ENCODE measurements at regions not wholly inside any gene's neighbourhood (a gene's known extent, or its start where the extent isn't known, plus 50 kb on each side); places are given as distances from the start of the nearest gene placed in this dataset.

- H3K4me3 ChIP-seq (replicated peaks; ENCODE audit: low read depth, low read length), result no peak overlapping the region
- DNase-seq (ENCODE audit: extremely low read depth, insufficient read length), result no peak
- H3K27me3 ChIP-seq (replicated peaks; ENCODE audit: control insufficient read depth, insufficient read depth, low read length), result no peaks in the 10 kb centered on the region
- no peak for TF ChIP-seq CTCF (IDR thresholded peaks at IDR 0.05; ENCODE audit: insufficient read depth, low read length, poor library complexity, severe bottlenecking)
- H3K36me3 ChIP-seq (ENCODE audit: control insufficient read depth, insufficient read depth, low read length), result no peaks in the 10 kb centered on the region
These were observed 452.9 kb downstream of the CCER1 start for GRCh38 chr12:90502070-90502469.

GRCh38 chr12:90501412-90501811 lies 453.6 kb downstream of the CCER1 start:
- TF ChIP-seq CTCF (IDR thresholded peaks at IDR 0.05; ENCODE audit: insufficient read depth, low read length, poor library complexity, severe bottlenecking), result no peak
- no peaks in the 10 kb centered on the region for H3K36me3 ChIP-seq (ENCODE audit: control insufficient read depth, insufficient read depth, low read length)
- no peaks in the 10 kb centered on the region for H3K27me3 ChIP-seq (replicated peaks; ENCODE audit: control insufficient read depth, insufficient read depth, low read length)
- H3K4me3 ChIP-seq (replicated peaks; ENCODE audit: low read depth, low read length), result no peak overlapping the region
- DNase-seq (ENCODE audit: extremely low read depth, insufficient read length), result no peak

- Histone ChIP-seq H3K36me3 (ENCODE audit: control insufficient read depth, insufficient read depth, low read length) (no peaks in the 10 kb centered on the region), H3K27me3 (replicated peaks; ENCODE audit: control insufficient read depth, insufficient read depth, low read length) (no peaks in the 10 kb centered on the region), H3K4me3 (replicated peaks; ENCODE audit: low read depth, low read length) (no peak overlapping the region)
- TF ChIP-seq CTCF (IDR thresholded peaks at IDR 0.05; ENCODE audit: insufficient read depth, low read length, poor library complexity, severe bottlenecking), result no peak
- DNase-seq (ENCODE audit: extremely low read depth, insufficient read length), result no peak
These were observed 455.2 kb downstream of the CCER1 start for GRCh38 chr12:90499795-90500194.

- Histone ChIP-seq H3K36me3 (ENCODE audit: control insufficient read depth, insufficient read depth, low read length) (no peaks in the 10 kb centered on the region), H3K4me3 (replicated peaks; ENCODE audit: low read depth, low read length) (no peak overlapping the region), H3K27me3 (replicated peaks; ENCODE audit: control insufficient read depth, insufficient read depth, low read length) (no peaks in the 10 kb centered on the region)
- DNase-seq (ENCODE audit: extremely low read depth, insufficient read length), result no peak
- TF ChIP-seq CTCF (IDR thresholded peaks at IDR 0.05; ENCODE audit: insufficient read depth, low read length, poor library complexity, severe bottlenecking), result no peak
These were observed 456.9 kb downstream of the CCER1 start for GRCh38 chr12:90497923-90498545.

GRCh38 chr12:90490355-90490754 lies 464.6 kb downstream of the CCER1 start:
- H3K4me3 ChIP-seq (replicated peaks; ENCODE audit: low read depth, low read length), result no peak overlapping the region
- no peaks in the 10 kb centered on the region for H3K36me3 ChIP-seq (ENCODE audit: control insufficient read depth, insufficient read depth, low read length)
- no peak for TF ChIP-seq CTCF (IDR thresholded peaks at IDR 0.05; ENCODE audit: insufficient read depth, low read length, poor library complexity, severe bottlenecking)
- DNase-seq (ENCODE audit: extremely low read depth, insufficient read length), result no peak
- no peaks in the 10 kb centered on the region for H3K27me3 ChIP-seq (replicated peaks; ENCODE audit: control insufficient read depth, insufficient read depth, low read length)

- DNase-seq (ENCODE audit: extremely low read depth, insufficient read length), result no peak
- no peak for TF ChIP-seq CTCF (IDR thresholded peaks at IDR 0.05; ENCODE audit: insufficient read depth, low read length, poor library complexity, severe bottlenecking)
- Histone ChIP-seq H3K36me3 (ENCODE audit: control insufficient read depth, insufficient read depth, low read length) (no peaks in the 10 kb centered on the region), H3K4me3 (replicated peaks; ENCODE audit: low read depth, low read length) (no peak overlapping the region), H3K27me3 (replicated peaks; ENCODE audit: control insufficient read depth, insufficient read depth, low read length) (no peaks in the 10 kb centered on the region)
These were observed 465.8 kb downstream of the CCER1 start for GRCh38 chr12:90489141-90489540.
